Aorta (tissue), 5 donors: ENCODE measurements at regions not wholly inside any gene's neighbourhood (a gene's known extent, or its start where the extent isn't known, plus 50 kb on each side); places are given as distances from the start of the nearest gene placed in this dataset.
A peak's percentile ranks its signal among the peaks of the same experiment; 100 is the strongest.

Experiments used
- ATAC-seq: fragments of 200-7000 bp; cut with Tn5 transposase; one replicate; pipeline ENCODE4 v1.9.1; 2022; ENCODE audit warnings: moderate library complexity; ENCODE audit not compliant: low FRiP score
- DNase-seq, 2 donors: peaks; one replicate each; pipeline ENCODE4 v3.0.0-alpha.2; 2020
- H3K27ac ChIP-seq, 2 donors: one replicate each; pipeline ENCODE4 v1.5.1; 2013; ENCODE audit warnings: low read length in 2 of 2, mild to moderate bottlenecking in 2 of 2, moderate library complexity in 2 of 2, control low read depth in 1 of 2, inconsistent platforms in 1 of 2, low read depth in 1 of 2
- H3K27me3 ChIP-seq, 2 donors: one replicate each; pipeline ENCODE4 v1.6.1; 2013; ENCODE audit warnings: control low read depth in 1 of 2, low read length in 1 of 2, mild to moderate bottlenecking in 1 of 2, moderate library complexity in 1 of 2; ENCODE audit not compliant: insufficient read depth in 2 of 2, control insufficient read depth in 1 of 2
- H3K36me3 ChIP-seq, 2 donors: one replicate each; pipeline ENCODE4 v1.6.1; 2013; ENCODE audit warnings: control low read depth in 1 of 2, low read length in 1 of 2, mild to moderate bottlenecking in 1 of 2; ENCODE audit not compliant: insufficient read depth in 2 of 2, control insufficient read depth in 1 of 2
- H3K4me1 ChIP-seq, 2 donors: one replicate each; pipeline ENCODE4 v1.6.1; 2013; ENCODE audit warnings: low read length in 2 of 2, control low read depth in 1 of 2, mild to moderate bottlenecking in 1 of 2, moderate library complexity in 1 of 2; ENCODE audit not compliant: insufficient read depth in 2 of 2, control insufficient read depth in 1 of 2
- H3K4me3 ChIP-seq, 2 donors: one replicate each; pipeline ENCODE4 v1.5.1; 2013; ENCODE audit warnings: low read length in 2 of 2, control low read depth in 1 of 2, mild to moderate bottlenecking in 1 of 2
- H3K9me3 ChIP-seq: one replicate; pipeline ENCODE4 v1.6.1; 2013; ENCODE audit warnings: mild to moderate bottlenecking, low read length; ENCODE audit not compliant: control insufficient read depth
- WGBS, 2 donors: extraction: QIAGEN DNeasy Blood & Tissue Kit; methylation state at CpG; one replicate each; pipeline ENCODE4 v1.1.7; 2013; 5-methylcytosine and 5-hydroxymethylcytosine counted together
- intact Hi-C, 2 donors: fragments of 100-400 bp; cut with DNase I; formaldehyde crosslinking; loops; one replicate each; pipeline versions ENCODE4 v1.14.2 to v1.15.0; 2022
- donor health status: healthy with polysubstance abuse.
- donor health status: Bipolar disorder and iron deficiency.
- donor health status: DM: no; HTN: no; CAD: no.
- donor health status: DM: no; HTN: no; CAD: no.
- donor health status: DM: yes; HTN: yes; CAD: no.

GRCh38 chr13:22285867-22286266 lies 615.0 kb downstream of the FGF9 start:
- no peak for DNase-seq
- Histone ChIP-seq H3K9me3 (no peaks in the 10 kb centered on the region), H3K36me3 (no peaks in the 10 kb centered on the region), H3K4me3 (no peak overlapping the region), H3K27me3 (no peaks in the 10 kb centered on the region), H3K4me1 (peaks cover 0 to 2% of the 10 kb centered on the region in 2 donors), H3K27ac (no peak overlapping the region)
- ATAC-seq: no peak
- WGBS, 2 donors: 71 to 76% methylated on average over 4 of the region's 4 CpGs
- intact Hi-C loops: no loop called here

DNA sequence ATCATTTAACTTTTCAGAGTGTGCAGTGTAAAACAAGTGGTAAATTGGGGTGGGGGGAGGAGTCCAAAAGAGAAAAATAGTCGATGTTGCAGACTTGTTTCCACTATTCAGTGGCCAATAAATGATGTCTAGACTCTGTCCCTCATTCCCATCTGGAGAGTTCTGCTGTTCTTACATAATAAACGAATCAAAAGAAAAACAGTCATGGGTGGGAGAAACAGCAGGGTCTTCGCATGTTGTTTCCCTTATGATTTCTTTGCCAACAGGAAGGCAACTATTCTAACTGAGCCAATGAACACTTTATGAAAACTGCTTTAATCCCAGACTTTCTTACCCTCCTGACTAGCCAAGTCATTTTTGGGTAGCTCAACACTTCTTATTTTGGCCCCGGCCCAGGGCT lies 615.5 kb downstream of the FGF9 start:
- no peak for ATAC-seq
- Histone ChIP-seq H3K27me3 (no peaks in the 10 kb centered on the region), H3K9me3 (no peaks in the 10 kb centered on the region), H3K4me3 (no peak overlapping the region), H3K27ac (no peak overlapping the region), H3K4me1 (peaks cover 0 to 2% of the 10 kb centered on the region in 2 donors), H3K36me3 (no peaks in the 10 kb centered on the region)
- intact Hi-C loops: no loop called here
- DNase-seq: no peak
- WGBS, 2 donors: 4 to 9% methylated on average over 4 of the region's 4 CpGs

- Histone ChIP-seq H3K27me3 (no peaks in the 10 kb centered on the region), H3K9me3 (no peaks in the 10 kb centered on the region), H3K36me3 (no peaks in the 10 kb centered on the region), H3K27ac (no peak overlapping the region), H3K4me1 (peaks cover 2 to 3% of the 10 kb centered on the region in 2 donors), H3K4me3 (no peak overlapping the region)
- WGBS, 2 donors: 96 to 97% methylated on average over 6 of the region's 6 CpGs
- intact Hi-C loops: no loop called here
- ATAC-seq (no peak), DNase-seq (no peak)
Observed at GRCh38 chr13:22287343-22287920, 616.6 kb downstream of the FGF9 start.

DNA sequence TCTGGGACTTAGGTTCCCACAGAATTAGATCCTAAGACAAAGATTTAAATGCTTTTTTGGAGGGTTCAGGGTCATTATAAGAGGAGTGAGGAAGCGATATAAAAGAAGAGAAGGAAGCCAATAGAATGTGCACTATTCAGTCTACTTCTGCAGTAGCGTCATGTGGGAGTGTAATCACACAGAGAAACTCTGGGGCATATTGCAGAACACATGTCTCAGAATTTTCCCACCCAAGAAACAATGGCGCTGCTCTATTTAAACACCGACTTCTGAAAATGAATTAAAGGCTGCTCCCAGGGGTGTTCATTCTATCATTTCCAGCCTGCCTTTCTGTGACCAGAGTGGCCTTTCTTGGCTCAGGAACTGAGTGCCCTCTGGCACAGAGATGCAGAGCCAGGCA lies 617.6 kb downstream of the FGF9 start:
- intact Hi-C loops: no loop called here
- Histone ChIP-seq H3K27me3 (no peaks in the 10 kb centered on the region), H3K27ac (no peak overlapping the region), H3K4me1 (peaks cover 2 to 3% of the 10 kb centered on the region in 2 donors), H3K36me3 (no peaks in the 10 kb centered on the region), H3K4me3 (no peak overlapping the region), H3K9me3 (no peaks in the 10 kb centered on the region)
- DNase-seq (no peak), ATAC-seq (no peak)
- WGBS, 2 donors: 93 to 95% methylated on average over 4 of the region's 4 CpGs

- peaks cover 2 to 3% of the 10 kb centered on the region in 2 donors for H3K4me1 ChIP-seq
- no peaks in the 10 kb centered on the region for H3K36me3 ChIP-seq
- intact Hi-C loops: loop anchor here in 1 of 2 donors (10.0 kb wide), 1 partner anchor 1265 kb away; no protein-coding TSS in a partner anchor
- H3K4me3 ChIP-seq: no peak overlapping the region
- ATAC-seq (no peak), DNase-seq (no peak)
- H3K9me3 ChIP-seq: no peaks in the 10 kb centered on the region
- no peaks in the 10 kb centered on the region for H3K27me3 ChIP-seq
- H3K27ac ChIP-seq: no peak overlapping the region
- 40 to 48% methylated on average over 2 of the region's 2 CpGs for WGBS, 2 donors
Observed at GRCh38 chr13:22289711-22290110, 618.8 kb downstream of the FGF9 start.

- Histone ChIP-seq H3K27ac (no peak overlapping the region), H3K27me3 (no peaks in the 10 kb centered on the region), H3K9me3 (no peaks in the 10 kb centered on the region), H3K4me1 (no peaks in the 10 kb centered on the region), H3K36me3 (no peaks in the 10 kb centered on the region), H3K4me3 (no peak overlapping the region)
- intact Hi-C loops: loop anchor here in 1 of 2 donors (10.0 kb wide), 1 partner anchor 1256 kb away; no protein-coding TSS in a partner anchor
- DNase-seq: no peak
- ATAC-seq: no peak
- WGBS, 2 donors: 91 to 93% methylated on average over 3 of the region's 3 CpGs
Observed at GRCh38 chr13:22298530-22298929, 627.7 kb downstream of the FGF9 start.

DNA sequence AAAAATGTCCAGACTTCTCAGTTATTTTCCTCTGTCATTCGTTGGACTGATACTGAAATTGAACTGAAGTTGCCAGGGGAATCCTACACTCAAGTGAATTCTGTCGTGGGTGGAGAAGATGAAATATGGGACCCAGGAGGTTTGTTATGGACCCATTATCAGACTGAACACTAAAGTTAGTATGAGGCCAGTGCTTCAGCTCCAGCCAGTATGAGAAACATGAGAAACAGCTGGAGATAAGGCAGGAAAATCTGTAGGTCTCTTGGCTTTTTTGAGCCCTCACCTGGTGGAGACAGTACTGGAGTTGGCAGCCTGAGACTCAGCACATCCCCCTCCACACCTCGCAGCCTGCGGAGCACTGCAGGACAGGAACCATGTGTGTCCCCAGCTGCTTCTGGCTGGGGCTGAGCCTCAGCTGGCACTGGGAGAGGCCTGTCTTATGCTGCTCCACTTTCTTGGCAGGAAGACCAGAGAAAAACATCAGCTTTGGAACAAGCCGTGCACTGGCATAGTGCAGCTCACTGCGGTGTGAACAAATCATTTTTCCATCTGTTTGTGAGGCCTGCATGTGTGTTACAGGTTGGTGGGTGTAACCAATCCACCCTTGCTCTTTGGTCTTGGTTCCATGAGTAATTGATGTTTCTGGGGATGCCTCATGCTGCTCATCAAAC lies 641.0 kb downstream of the FGF9 start:
- Histone ChIP-seq H3K27ac (no peak overlapping the region), H3K4me1 (no peaks in the 10 kb centered on the region), H3K9me3 (no peaks in the 10 kb centered on the region), H3K36me3 (no peaks in the 10 kb centered on the region), H3K27me3 (no peaks in the 10 kb centered on the region), H3K4me3 (no peak overlapping the region)
- intact Hi-C loops: no loop called here
- peak; percentile 88 for ATAC-seq
- WGBS, 2 donors: 6 to 10% methylated on average over 6 of the region's 6 CpGs
- DNase-seq: peak in 1 of 2 donors; percentile 70

- ATAC-seq: no peak
- Histone ChIP-seq H3K4me3 (no peak overlapping the region), H3K27ac (no peak overlapping the region), H3K27me3 (no peaks in the 10 kb centered on the region), H3K9me3 (no peaks in the 10 kb centered on the region), H3K36me3 (no peaks in the 10 kb centered on the region), H3K4me1 (no peaks in the 10 kb centered on the region)
- no peak for DNase-seq
- intact Hi-C loops: no loop called here
- WGBS, 2 donors: 7 to 11% methylated on average over 2 of the region's 2 CpGs
Observed at GRCh38 chr13:22312405-22312803, 641.5 kb downstream of the FGF9 start.

GRCh38 chr13:22316494-22317025 lies 645.7 kb downstream of the FGF9 start:
- DNase-seq (no peak), ATAC-seq (no peak)
- Histone ChIP-seq H3K4me3 (no peak overlapping the region), H3K36me3 (no peaks in the 10 kb centered on the region), H3K27me3 (no peaks in the 10 kb centered on the region), H3K27ac (no peak overlapping the region), H3K4me1 (no peaks in the 10 kb centered on the region), H3K9me3 (no peaks in the 10 kb centered on the region)
- intact Hi-C loops: no loop called here
- WGBS, 2 donors: 94 to 96% methylated on average over 8 of the region's 8 CpGs
